NT2/D1 (cell line): ENCODE measurements at regions not wholly inside any gene's neighbourhood (a gene's known extent, or its start where the extent isn't known, plus 50 kb on each side); places are given as distances from the start of the nearest gene placed in this dataset.

Source experiments
- SUZ12 ChIP-seq: IDR thresholded peaks from 2 replicates; pipeline ENCODE4 v1.6.1; 2011; ENCODE audit not compliant: insufficient read length, insufficient read depth; ENCODE audit errors: extremely low read depth
- YY1 ChIP-seq: IDR thresholded peaks from 2 replicates; pipeline ENCODE4 v1.6.1; 2011; ENCODE audit not compliant: insufficient read length, insufficient read depth

- no peak for TF ChIP-seq SUZ12
- no peak for TF ChIP-seq YY1
These were observed 90.0 kb downstream of the OXGR1 start for GRCh38 chr13:96904232-96904631.
